Spleen (tissue), 7 donors: ENCODE measurements at regions not wholly inside any gene's neighbourhood (a gene's known extent, or its start where the extent isn't known, plus 50 kb on each side); places are given as distances from the start of the nearest gene placed in this dataset.

ENCODE experiments used
- POLR2A ChIP-seq, 3 donors: fragments of 450-650 bp; IDR thresholded peaks; one replicate each; pipeline ENCODE4 v1.5.1; 2017; ENCODE audit warnings: antibody characterized with exemption in 3 of 3, mild to moderate bottlenecking in 1 of 3
- TF ChIP-seq, protein P1 (sequence below), 11 experiments: fragments of 200-600 bp in 7 of 11; fragments of 450-650 bp in 4 of 11; sonication (generic) in 4 of 11; IDR thresholded peaks in 8 of 11; conservative IDR thresholded peaks in 3 of 11; 1 replicate in 7 of 11; 2 replicates in 4 of 11; pipeline versions ENCODE4 v1.4.0 to v1.8.0; 2016 to 2021; ENCODE audit warnings: antibody characterized with exemption in 11 of 11, inconsistent platforms in 4 of 11, mild to moderate bottlenecking in 1 of 11
- donor health status: DM: no; HTN: no; CAD: no; lungs with moderate emphysema.
- donor health status: DM: no; HTN: no; CAD: no.
- donor health status: DM: no; HTN: no; CAD: no.

DNA sequence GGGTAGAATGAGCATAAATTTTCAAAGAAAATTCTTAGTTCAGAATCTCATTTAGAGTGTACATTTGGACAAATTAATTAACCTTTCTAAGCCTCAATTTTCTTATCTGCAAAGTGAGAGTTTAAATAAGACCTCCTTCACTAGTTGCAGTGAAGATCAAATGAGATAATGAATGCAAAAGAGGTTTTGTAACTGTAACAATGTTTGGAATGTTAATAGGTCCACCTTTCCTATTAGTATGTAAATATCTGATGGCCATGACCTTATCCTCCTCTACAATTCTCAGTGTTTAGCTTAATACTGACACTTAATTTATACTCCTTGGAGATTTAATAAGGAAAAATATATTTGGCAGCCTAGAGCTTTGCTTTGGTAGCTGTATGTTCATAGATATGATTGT lies 138.8 kb downstream of the GABRG1 start:
- TF ChIP-seq, protein P1, sequence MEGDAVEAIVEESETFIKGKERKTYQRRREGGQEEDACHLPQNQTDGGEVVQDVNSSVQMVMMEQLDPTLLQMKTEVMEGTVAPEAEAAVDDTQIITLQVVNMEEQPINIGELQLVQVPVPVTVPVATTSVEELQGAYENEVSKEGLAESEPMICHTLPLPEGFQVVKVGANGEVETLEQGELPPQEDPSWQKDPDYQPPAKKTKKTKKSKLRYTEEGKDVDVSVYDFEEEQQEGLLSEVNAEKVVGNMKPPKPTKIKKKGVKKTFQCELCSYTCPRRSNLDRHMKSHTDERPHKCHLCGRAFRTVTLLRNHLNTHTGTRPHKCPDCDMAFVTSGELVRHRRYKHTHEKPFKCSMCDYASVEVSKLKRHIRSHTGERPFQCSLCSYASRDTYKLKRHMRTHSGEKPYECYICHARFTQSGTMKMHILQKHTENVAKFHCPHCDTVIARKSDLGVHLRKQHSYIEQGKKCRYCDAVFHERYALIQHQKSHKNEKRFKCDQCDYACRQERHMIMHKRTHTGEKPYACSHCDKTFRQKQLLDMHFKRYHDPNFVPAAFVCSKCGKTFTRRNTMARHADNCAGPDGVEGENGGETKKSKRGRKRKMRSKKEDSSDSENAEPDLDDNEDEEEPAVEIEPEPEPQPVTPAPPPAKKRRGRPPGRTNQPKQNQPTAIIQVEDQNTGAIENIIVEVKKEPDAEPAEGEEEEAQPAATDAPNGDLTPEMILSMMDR (IDR thresholded peaks at IDR 0.05 in 8 of 11, conservative IDR thresholded peaks at IDR 0.05 in 3 of 11): no peak
- no peak for TF ChIP-seq POLR2A (IDR thresholded peaks at IDR 0.05)
